ENCODE measurements at regions not wholly inside any gene's neighbourhood (a gene's known extent, or its start where the extent isn't known, plus 50 kb on each side); places are given as distances from the start of the nearest gene placed in this dataset.

DNA sequence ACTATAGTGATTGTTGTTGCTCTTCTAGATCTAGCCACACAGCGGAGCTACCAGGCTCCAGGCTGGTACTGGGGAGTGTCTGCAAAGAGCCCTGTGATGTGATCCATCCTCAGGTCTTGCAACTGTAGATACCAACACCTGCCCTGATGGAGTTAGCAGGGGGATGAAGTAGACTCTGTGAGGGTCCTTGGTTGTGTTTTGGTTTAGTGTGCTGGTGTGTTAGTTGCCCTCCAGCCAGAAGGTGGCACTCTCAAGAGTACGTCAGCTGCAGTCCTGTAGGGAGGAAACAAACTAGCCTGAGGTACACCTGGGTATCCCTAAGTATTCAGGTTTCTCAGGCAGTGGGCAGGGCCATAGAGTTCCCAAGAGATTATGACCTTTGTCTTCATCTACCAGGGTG, 81.2 kb upstream of the TMPRSS2 start:
- ATAC-seq (peak; percentile 57), FAIRE-seq (no peak), DNase-seq (ENCODE audit: low spot score) (no peak)
- in situ Hi-C loops (cut with HindIII; ENCODE audit: extremely low pct_ligation_motif_present, low pct_unique_long_range_greater_than_20kb) = no loop called here
- intact Hi-C loops (cut with micrococcal nuclease; ENCODE audit: unreplicated experiment) = no loop called here
- H3K4me3 ChIP-seq (replicated peaks in 1 of 3; ENCODE audit: insufficient read depth in 1 of 3, low read depth in 2 of 3, low read length in 3 of 3) = no peak overlapping the region
- H3K36me3 ChIP-seq (replicated peaks in 1 of 2; ENCODE audit: control insufficient read depth in 1 of 2, insufficient read depth in 2 of 2, low read length in 2 of 2) = no peaks in the 10 kb centered on the region
- 53% methylated on average over 2 of the region's 2 CpGs for WGBS (ENCODE audit: low lambda C conversion rate)
- H3K9me3 ChIP-seq (ENCODE audit: low read length) = no peaks in the 10 kb centered on the region
- no peaks in the 10 kb centered on the region for H3K79me2 ChIP-seq (ENCODE audit: insufficient read depth, low read length)
- H3K4me1 ChIP-seq (ENCODE audit: insufficient read depth, low read length) = peaks cover 18% of the 10 kb centered on the region
- no peaks in the 10 kb centered on the region for H3K27me3 ChIP-seq (ENCODE audit: control insufficient read depth in 1 of 2, insufficient read depth in 2 of 2, low read length in 2 of 2)
- ChIA-PET CTCF (ENCODE audit: low intra/inter-chr PET ratio, low total read pairs) (no interaction called here), POLR2A (no interaction called here)
- no TSS peak for BruUV-seq (replicated peaks)
- no peaks in the 10 kb centered on the region for H4K20me1 ChIP-seq (ENCODE audit: insufficient read depth, low read length)
- H3K9ac ChIP-seq (ENCODE audit: insufficient read depth, low read depth, low read length) = no peak overlapping the region
- H3K27ac ChIP-seq (ENCODE audit: extremely low read length, insufficient read depth, low read length) = no peak overlapping the region
- TF ChIP-seq, protein P1, sequence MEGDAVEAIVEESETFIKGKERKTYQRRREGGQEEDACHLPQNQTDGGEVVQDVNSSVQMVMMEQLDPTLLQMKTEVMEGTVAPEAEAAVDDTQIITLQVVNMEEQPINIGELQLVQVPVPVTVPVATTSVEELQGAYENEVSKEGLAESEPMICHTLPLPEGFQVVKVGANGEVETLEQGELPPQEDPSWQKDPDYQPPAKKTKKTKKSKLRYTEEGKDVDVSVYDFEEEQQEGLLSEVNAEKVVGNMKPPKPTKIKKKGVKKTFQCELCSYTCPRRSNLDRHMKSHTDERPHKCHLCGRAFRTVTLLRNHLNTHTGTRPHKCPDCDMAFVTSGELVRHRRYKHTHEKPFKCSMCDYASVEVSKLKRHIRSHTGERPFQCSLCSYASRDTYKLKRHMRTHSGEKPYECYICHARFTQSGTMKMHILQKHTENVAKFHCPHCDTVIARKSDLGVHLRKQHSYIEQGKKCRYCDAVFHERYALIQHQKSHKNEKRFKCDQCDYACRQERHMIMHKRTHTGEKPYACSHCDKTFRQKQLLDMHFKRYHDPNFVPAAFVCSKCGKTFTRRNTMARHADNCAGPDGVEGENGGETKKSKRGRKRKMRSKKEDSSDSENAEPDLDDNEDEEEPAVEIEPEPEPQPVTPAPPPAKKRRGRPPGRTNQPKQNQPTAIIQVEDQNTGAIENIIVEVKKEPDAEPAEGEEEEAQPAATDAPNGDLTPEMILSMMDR (CRISPR knock-in tag; IDR thresholded peaks at IDR 0.05) = peak; percentile 34
- TF ChIP-seq, protein P2, sequence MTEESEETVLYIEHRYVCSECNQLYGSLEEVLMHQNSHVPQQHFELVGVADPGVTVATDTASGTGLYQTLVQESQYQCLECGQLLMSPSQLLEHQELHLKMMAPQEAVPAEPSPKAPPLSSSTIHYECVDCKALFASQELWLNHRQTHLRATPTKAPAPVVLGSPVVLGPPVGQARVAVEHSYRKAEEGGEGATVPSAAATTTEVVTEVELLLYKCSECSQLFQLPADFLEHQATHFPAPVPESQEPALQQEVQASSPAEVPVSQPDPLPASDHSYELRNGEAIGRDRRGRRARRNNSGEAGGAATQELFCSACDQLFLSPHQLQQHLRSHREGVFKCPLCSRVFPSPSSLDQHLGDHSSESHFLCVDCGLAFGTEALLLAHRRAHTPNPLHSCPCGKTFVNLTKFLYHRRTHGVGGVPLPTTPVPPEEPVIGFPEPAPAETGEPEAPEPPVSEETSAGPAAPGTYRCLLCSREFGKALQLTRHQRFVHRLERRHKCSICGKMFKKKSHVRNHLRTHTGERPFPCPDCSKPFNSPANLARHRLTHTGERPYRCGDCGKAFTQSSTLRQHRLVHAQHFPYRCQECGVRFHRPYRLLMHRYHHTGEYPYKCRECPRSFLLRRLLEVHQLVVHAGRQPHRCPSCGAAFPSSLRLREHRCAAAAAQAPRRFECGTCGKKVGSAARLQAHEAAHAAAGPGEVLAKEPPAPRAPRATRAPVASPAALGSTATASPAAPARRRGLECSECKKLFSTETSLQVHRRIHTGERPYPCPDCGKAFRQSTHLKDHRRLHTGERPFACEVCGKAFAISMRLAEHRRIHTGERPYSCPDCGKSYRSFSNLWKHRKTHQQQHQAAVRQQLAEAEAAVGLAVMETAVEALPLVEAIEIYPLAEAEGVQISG (CRISPR knock-in tag; IDR thresholded peaks at IDR 0.05) = peak; percentile 93
- no peak for TF ChIP-seq BCL6 (CRISPR knock-in tag; IDR thresholded peaks at IDR 0.05)
- TF ChIP-seq, protein P3, sequence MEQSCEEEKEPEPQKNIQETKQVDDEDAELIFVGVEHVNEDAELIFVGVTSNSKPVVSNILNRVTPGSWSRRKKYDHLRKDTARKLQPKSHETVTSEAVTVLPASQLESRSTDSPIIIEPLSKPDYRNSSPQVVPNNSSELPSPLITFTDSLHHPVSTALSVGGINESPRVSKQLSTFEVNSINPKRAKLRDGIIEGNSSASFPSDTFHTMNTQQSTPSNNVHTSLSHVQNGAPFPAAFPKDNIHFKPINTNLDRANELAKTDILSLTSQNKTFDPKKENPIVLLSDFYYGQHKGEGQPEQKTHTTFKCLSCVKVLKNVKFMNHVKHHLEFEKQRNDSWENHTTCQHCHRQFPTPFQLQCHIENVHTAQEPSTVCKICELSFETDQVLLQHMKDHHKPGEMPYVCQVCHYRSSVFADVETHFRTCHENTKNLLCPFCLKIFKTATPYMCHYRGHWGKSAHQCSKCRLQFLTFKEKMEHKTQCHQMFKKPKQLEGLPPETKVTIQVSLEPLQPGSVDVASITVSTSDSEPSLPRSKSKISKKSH (CRISPR knock-in tag; IDR thresholded peaks at IDR 0.05; ENCODE audit: borderline replicate concordance) = no peak
- TF ChIP-seq STAG1 (CRISPR knock-in tag; IDR thresholded peaks at IDR 0.05) = peak; percentile 19; the same call in 1 of the 2 replicates
- 0 out of 2 replicates have a peak overlapping the region, but pooled peaks have one; percentile 18 for H3K4me2 ChIP-seq (ENCODE audit: low read depth, low read length)
- H2AFZ ChIP-seq (ENCODE audit: low read length) = no peak overlapping the region

All from HepG2 (cell line).